Neural progenitor cell (in vitro differentiated cells): ENCODE measurements at regions not wholly inside any gene's neighbourhood (a gene's known extent, or its start where the extent isn't known, plus 50 kb on each side); places are given as distances from the start of the nearest gene placed in this dataset.

Experiments
- CTCF ChIP-seq: fragments of 200-600 bp; sonication (generic); IDR thresholded peaks from 2 replicates; pipeline ENCODE4 v1.5.1; 2017; ENCODE audit warnings: antibody characterized with exemption, mild to moderate bottlenecking
- EZH2 ChIP-seq: fragments of 200-600 bp; sonication (generic); IDR thresholded peaks from 2 replicates; pipeline ENCODE4 v1.6.1; 2017; ENCODE audit warnings: antibody characterized with exemption, mild to moderate bottlenecking, moderate library complexity
- EZH2phosphoT487 ChIP-seq: fragments of 200-600 bp; sonication (generic); IDR thresholded peaks from 2 replicates; pipeline ENCODE4 v1.6.1; 2017; ENCODE audit warnings: antibody characterized with exemption

- TF ChIP-seq CTCF (no peak), EZH2 (no peak), EZH2phosphoT487 (no peak)
Observed at GRCh38 chr18:78584459-78585022, 395.1 kb upstream of the SALL3 start.
